ENCODE measurements at regions not wholly inside any gene's neighbourhood (a gene's known extent, or its start where the extent isn't known, plus 50 kb on each side); places are given as distances from the start of the nearest gene placed in this dataset. TPM values are rescaled to one million over a fixed set of nuclear protein-coding genes. Genes with fewer than 3 reads are reported as not detected.

GRCh38 chr10:10967029-10967428 is 50.6 kb upstream of the CELF2 start:
- POLR2A ChIA-PET: no interaction called here
- Histone ChIP-seq H3K9me3 (replicated peaks; ENCODE audit: control insufficient read depth, insufficient read depth, low read length) (no peaks in the 10 kb centered on the region), H3K27me3 (ENCODE audit: control insufficient read depth in 2 of 2, insufficient read depth in 2 of 2, low read length in 2 of 2) (no peaks in the 10 kb centered on the region), H3K4me3 (replicated peaks in 1 of 3; ENCODE audit: insufficient read depth in 1 of 3, low read depth in 1 of 3, low read length in 3 of 3) (no peak overlapping the region), H2AFZ (ENCODE audit: low read depth, low read length) (no peak overlapping the region), H3K4me1 (ENCODE audit: control insufficient read depth, extremely low read depth, insufficient read depth, low read length) (no peaks in the 10 kb centered on the region), H3K4me2 (ENCODE audit: insufficient read depth, low read length) (no peak overlapping the region), H3K36me3 (ENCODE audit: control insufficient read depth in 2 of 2, extremely low read depth in 1 of 2, insufficient read depth in 2 of 2, low read length in 2 of 2) (no peaks in the 10 kb centered on the region), H3K9me1 (replicated peaks; ENCODE audit: control insufficient read depth, extremely low read depth, insufficient read depth, low read length) (no peaks in the 10 kb centered on the region), H4K20me1 (replicated peaks; ENCODE audit: control insufficient read depth, extremely low read depth, insufficient read depth, low read length) (no peaks in the 10 kb centered on the region), H3K9ac (replicated peaks; ENCODE audit: extremely low read depth, insufficient read depth, low read length) (no peak overlapping the region), H3K79me2 (ENCODE audit: control insufficient read depth, insufficient read depth, low read length) (no peaks in the 10 kb centered on the region), H3K27ac (ENCODE audit: insufficient read depth, low read depth, low read length) (no peak overlapping the region)
- FAIRE-seq (no peak), DNase-seq (ENCODE audit: low read depth, low spot score) (no peak)
- dilution Hi-C loops (cut with MboI; ENCODE audit: extremely low pct_ligation_motif_present, low sequenced_read_pairs): no loop called here
- intact Hi-C loops (cut with micrococcal nuclease): no loop called here
- CTCF ChIA-PET: no interaction called here
- no TSS peak for BruUV-seq (replicated peaks)
- no peak for TF ChIP-seq POLR2A (IDR thresholded peaks at IDR 0.05; ENCODE audit: low read depth, low read length)
- TF ChIP-seq EZH2 (IDR thresholded peaks at IDR 0.05; ENCODE audit: borderline replicate concordance, low read depth, low read length, severe bottlenecking): no peak

GRCh38 chr10:10967581-10968256 is 50.0 kb upstream of the CELF2 start:
- no TSS peak for BruUV-seq (replicated peaks)
- H3K4me2 ChIP-seq (ENCODE audit: insufficient read depth, low read length): no peak overlapping the region
- no peaks in the 10 kb centered on the region for H3K9me1 ChIP-seq (replicated peaks; ENCODE audit: control insufficient read depth, extremely low read depth, insufficient read depth, low read length)
- no peak for FAIRE-seq
- H4K20me1 ChIP-seq (replicated peaks; ENCODE audit: control insufficient read depth, extremely low read depth, insufficient read depth, low read length): no peaks in the 10 kb centered on the region
- ChIA-PET POLR2A (no interaction called here), CTCF (no interaction called here)
- dilution Hi-C loops (cut with MboI; ENCODE audit: extremely low pct_ligation_motif_present, low sequenced_read_pairs): no loop called here
- intact Hi-C loops (cut with micrococcal nuclease): no loop called here
- TF ChIP-seq JUN (IDR thresholded peaks at IDR 0.05; ENCODE audit: borderline replicate concordance, insufficient read depth, insufficient read length, low read depth) (no peak), POLR2A (IDR thresholded peaks at IDR 0.05; ENCODE audit: low read depth, low read length) (no peak), MAX (IDR thresholded peaks at IDR 0.05; ENCODE audit: insufficient read depth, insufficient read length) (no peak), POLR2AphosphoS5 (IDR thresholded peaks at IDR 0.05; ENCODE audit: insufficient read depth, low read depth, low read length) (no peak)
- no peak overlapping the region for H3K4me3 ChIP-seq (replicated peaks in 1 of 3; ENCODE audit: insufficient read depth in 1 of 3, low read depth in 1 of 3, low read length in 3 of 3)
- H3K27ac ChIP-seq (ENCODE audit: insufficient read depth, low read depth, low read length): no peak overlapping the region
- H3K36me3 ChIP-seq (ENCODE audit: control insufficient read depth in 2 of 2, extremely low read depth in 1 of 2, insufficient read depth in 2 of 2, low read length in 2 of 2): no peaks in the 10 kb centered on the region
- H3K9me3 ChIP-seq (replicated peaks; ENCODE audit: control insufficient read depth, insufficient read depth, low read length): no peaks in the 10 kb centered on the region
- no peak overlapping the region for H2AFZ ChIP-seq (ENCODE audit: low read depth, low read length)
- no peaks in the 10 kb centered on the region for H3K27me3 ChIP-seq (ENCODE audit: control insufficient read depth in 2 of 2, insufficient read depth in 2 of 2, low read length in 2 of 2)
- H3K4me1 ChIP-seq (ENCODE audit: control insufficient read depth, extremely low read depth, insufficient read depth, low read length): no peaks in the 10 kb centered on the region
- no peak overlapping the region for H3K9ac ChIP-seq (replicated peaks; ENCODE audit: extremely low read depth, insufficient read depth, low read length)
- H3K79me2 ChIP-seq (ENCODE audit: control insufficient read depth, insufficient read depth, low read length): no peaks in the 10 kb centered on the region
- no peak for DNase-seq (ENCODE audit: low read depth, low spot score)

Small RNAs in the stretch of these regions (small RNA-seq; reads per million reads assigned to genes)
- gene AC025946.2 (ENCODE audit: insufficient read depth, insufficient read length, low read depth, low replicate concordance) (not detected), gene AL355333.1 (ENCODE audit: insufficient read depth, insufficient read length, low read depth, low replicate concordance) (not detected), gene CUX2P1 (ENCODE audit: insufficient read depth, insufficient read length, low read depth, low replicate concordance) (not detected), gene RF00019 (ENCODE audit: insufficient read depth, insufficient read length, low read depth, low replicate concordance) (not detected), gene RNA5SP299 (ENCODE audit: insufficient read depth, insufficient read length, low read depth, low replicate concordance) (not detected)

Data from endothelial cell of umbilical vein (primary cell).